SK-N-SH (cell line): ENCODE measurements at regions not wholly inside any gene's neighbourhood (a gene's known extent, or its start where the extent isn't known, plus 50 kb on each side); places are given as distances from the start of the nearest gene placed in this dataset.

Source experiments
- CTCF ChIA-PET: fragments of 300-600, 350-600 bp; formaldehyde crosslinking; extraction: SDS; loops from one replicate; lab custom pipeline; 2021; lab: Yijun Ruan, JAX
- POLR2A ChIA-PET: fragments of 350-600 bp; sonication (Branson Sonifier 250); formaldehyde crosslinking; extraction: SDS; loops from one replicate; lab custom pipeline; 2020; ENCODE audit warnings: antibody characterized with exemption, inconsistent platforms; lab: Yijun Ruan, JAX
- DNase-seq: peaks from one replicate; pipeline ENCODE4 v3.0.0; 2012
- H2AFZ ChIP-seq: fragments of 200-600 bp; sonication (generic); 2 replicates; pipeline ENCODE4 v1.8.1; 2016; ENCODE audit warnings: antibody characterized with exemption, mild to moderate bottlenecking, low read depth
- H3F3A ChIP-seq: fragments of 200-600 bp; sonication (generic); replicated peaks from 2 replicates; pipeline ENCODE3; 2016; ENCODE audit warnings: antibody characterized with exemption, mild to moderate bottlenecking; ENCODE audit not compliant: insufficient read depth
- H3K27ac ChIP-seq, 2 experiments: fragments of 200-500 bp in 1 of 2; fragments of 200-600 bp in 1 of 2; sonication (Bioruptor generic) in 1 of 2; sonication (generic), shearing (Covaris generic) in 1 of 2; 2 replicates each; pipeline versions ENCODE4 v1.5.1 to v1.6.1; 2014 to 2016; ENCODE audit warnings: low read depth in 2 of 2, inconsistent platforms in 1 of 2, low read length in 1 of 2, mild to moderate bottlenecking in 1 of 2, mixed read lengths in 1 of 2
- H3K27me3 ChIP-seq: fragments of 200-600 bp; sonication (generic), shearing (Covaris generic); 2 replicates; pipeline ENCODE4 v1.6.1; 2016; ENCODE audit warnings: mixed run types; ENCODE audit not compliant: insufficient read depth
- H3K36me3 ChIP-seq, 2 experiments: fragments of 200-500 bp in 1 of 2; fragments of 200-600 bp in 1 of 2; sonication (Bioruptor generic) in 1 of 2; sonication (generic) in 1 of 2; replicated peaks in 1 of 2; 2 replicates each; pipeline versions ENCODE3 to v1.5.1; 2014 to 2016; ENCODE audit warnings: low read length in 1 of 2, mild to moderate bottlenecking in 1 of 2; ENCODE audit not compliant: insufficient read depth in 2 of 2, control insufficient read depth in 1 of 2
- H3K4me1 ChIP-seq, 2 experiments: fragments of 200-500 bp in 1 of 2; fragments of 200-600 bp in 1 of 2; sonication (Bioruptor generic) in 1 of 2; sonication (generic), shearing (Covaris generic) in 1 of 2; 2 replicates each; pipeline versions ENCODE4 v1.5.1 to v1.6.1; 2014 to 2016; ENCODE audit warnings: low read depth in 1 of 2, low read length in 1 of 2, mixed run types in 1 of 2; ENCODE audit not compliant: insufficient read depth in 2 of 2, control insufficient read depth in 1 of 2
- H3K4me2 ChIP-seq: fragments of 200-600 bp; sonication (generic), shearing (Covaris generic); 2 replicates; pipeline ENCODE4 v1.6.1; 2017; ENCODE audit warnings: mixed run types
- H3K4me3 ChIP-seq, 2 experiments: fragments of 200-500 bp in 1 of 2; fragments of 200-600 bp in 1 of 2; sonication (Bioruptor generic) in 1 of 2; sonication (generic), shearing (Covaris generic) in 1 of 2; 2 replicates each; pipeline versions ENCODE4 v1.5.1 to v1.8.1; 2014 to 2016; ENCODE audit warnings: low read depth in 2 of 2, inconsistent platforms in 1 of 2, low read length in 1 of 2, mild to moderate bottlenecking in 1 of 2, mixed read lengths in 1 of 2, moderate library complexity in 1 of 2
- H3K79me2 ChIP-seq: fragments of 200-600 bp; sonication (generic); 2 replicates; pipeline ENCODE4 v1.8.1; 2017; ENCODE audit warnings: mild to moderate bottlenecking; ENCODE audit not compliant: insufficient read depth
- H3K9ac ChIP-seq: fragments of 200-600 bp; sonication (generic); 2 replicates; pipeline ENCODE4 v1.6.1; 2017; ENCODE audit warnings: mixed run types
- H3K9me2 ChIP-seq: fragments of 200-600 bp; sonication (generic); 2 replicates; pipeline ENCODE4 v1.6.1; 2017; ENCODE audit warnings: mixed run types
- H3K9me3 ChIP-seq: fragments of 200-600 bp; sonication (generic); 2 replicates; pipeline ENCODE4 v1.6.1; 2017; ENCODE audit warnings: mixed run types, mild to moderate bottlenecking, moderate library complexity
- H4K20me1 ChIP-seq: fragments of 200-600 bp; sonication (generic); 2 replicates; pipeline ENCODE4 v1.6.1; 2017; ENCODE audit warnings: mild to moderate bottlenecking, mixed run types; ENCODE audit not compliant: insufficient read depth
- CHD2 ChIP-seq: fragments of 150-350 bp; IDR thresholded peaks from 2 replicates; pipeline ENCODE4 v1.6.1; 2018; ENCODE audit warnings: low read length; ENCODE audit not compliant: partially characterized antibody
- ELF1 ChIP-seq: IDR thresholded peaks from 2 replicates; pipeline ENCODE4 v1.4.0; 2012
- EP300 ChIP-seq, 2 experiments: IDR thresholded peaks; 2 replicates each; pipeline versions ENCODE4 v1.4.0 to v1.6.1; 2012; ENCODE audit warnings: borderline replicate concordance in 1 of 2, low read depth in 1 of 2, low read length in 1 of 2
- EZH2phosphoT487 ChIP-seq: fragments of 200-600 bp; sonication (generic); IDR thresholded peaks from 2 replicates; pipeline ENCODE4 v1.6.1; 2017; ENCODE audit warnings: low read depth, mixed run types, mild to moderate bottlenecking, antibody characterized with exemption, moderate library complexity, borderline replicate concordance
- FOSL2 ChIP-seq: IDR thresholded peaks from 2 replicates; pipeline ENCODE4 v1.4.0; 2012; ENCODE audit warnings: low read depth, mild to moderate bottlenecking, moderate library complexity, borderline replicate concordance
- FOXJ3 ChIP-seq: sonication (generic); formaldehyde crosslinking; IDR thresholded peaks from 2 replicates; pipeline ENCODE4 v1.5.1; 2020; ENCODE audit warnings: mild to moderate bottlenecking, missing genetic modification reagents
- GATA2 ChIP-seq: sonication (generic); formaldehyde crosslinking; IDR thresholded peaks from 2 replicates; pipeline ENCODE4 v1.5.0; 2020; ENCODE audit warnings: mild to moderate bottlenecking, missing genetic modification reagents
- JUND ChIP-seq: IDR thresholded peaks from 2 replicates; pipeline ENCODE4 v1.4.0; 2012
- NFIC ChIP-seq: IDR thresholded peaks from 2 replicates; pipeline ENCODE4 v1.4.0; 2012; ENCODE audit warnings: borderline replicate concordance
- RCOR1 ChIP-seq: fragments of 150-350 bp; IDR thresholded peaks from 2 replicates; pipeline ENCODE4 v1.6.1; 2017; ENCODE audit warnings: antibody characterized with exemption, low read length
- RFX5 ChIP-seq: IDR thresholded peaks from 2 replicates; pipeline ENCODE4 v1.6.1; 2012; ENCODE audit warnings: mild to moderate bottlenecking, improper control_type of control experiment, low read length
- RXRA ChIP-seq: IDR thresholded peaks from 2 replicates; pipeline ENCODE4 v1.4.0; 2012; ENCODE audit warnings: low read depth, mild to moderate bottlenecking, borderline replicate concordance
- SIN3A ChIP-seq: IDR thresholded peaks from 2 replicates; pipeline ENCODE4 v1.6.1; 2012; ENCODE audit warnings: low read depth, mild to moderate bottlenecking, low read length, moderate library complexity, borderline replicate concordance
- WGBS: methylation state at CpG from one replicate; pipeline ENCODE4 v1.1.6; 2017; ENCODE audit warnings: low lambda C conversion rate; 5-methylcytosine and 5-hydroxymethylcytosine counted together
- TF ChIP-seq, protein P1 (sequence below): fragments of 150-350 bp; IDR thresholded peaks from 2 replicates; pipeline ENCODE4 v1.6.1; 2016; ENCODE audit warnings: mild to moderate bottlenecking, low read depth, low read length
- TF ChIP-seq, protein P2 (sequence below): IDR thresholded peaks from 2 replicates; pipeline ENCODE4; 2012

DNA sequence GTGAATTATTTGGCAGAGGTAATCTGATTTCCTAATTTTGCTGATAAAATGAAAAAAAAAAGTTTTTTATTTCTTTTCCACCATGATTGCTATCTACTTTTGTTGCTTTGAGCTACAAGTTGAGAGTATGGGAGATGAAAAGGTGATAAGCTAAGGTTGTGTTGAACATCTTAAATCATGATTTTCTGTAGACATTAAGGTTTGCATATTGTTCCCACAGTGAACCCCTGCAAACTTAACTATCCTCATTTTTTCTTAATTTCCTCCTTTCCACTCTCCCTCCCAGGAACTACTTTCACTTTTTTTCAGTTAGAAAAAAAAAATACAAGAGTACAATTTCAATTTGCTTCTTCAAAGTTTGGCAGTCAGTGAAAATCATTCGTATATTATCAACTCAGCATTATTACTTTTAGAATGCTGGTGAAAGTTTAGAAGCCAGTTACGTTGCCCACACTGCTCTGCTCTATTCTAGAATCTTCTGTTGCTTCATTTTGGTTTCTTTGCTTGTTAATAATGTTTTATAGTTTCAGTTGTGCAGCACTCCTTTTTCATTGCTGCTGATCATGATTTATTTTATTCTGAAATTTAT is 673.8 kb upstream of the CITED2 start (continued):
- no peak for TF ChIP-seq ELF1
- TF ChIP-seq, protein P1, sequence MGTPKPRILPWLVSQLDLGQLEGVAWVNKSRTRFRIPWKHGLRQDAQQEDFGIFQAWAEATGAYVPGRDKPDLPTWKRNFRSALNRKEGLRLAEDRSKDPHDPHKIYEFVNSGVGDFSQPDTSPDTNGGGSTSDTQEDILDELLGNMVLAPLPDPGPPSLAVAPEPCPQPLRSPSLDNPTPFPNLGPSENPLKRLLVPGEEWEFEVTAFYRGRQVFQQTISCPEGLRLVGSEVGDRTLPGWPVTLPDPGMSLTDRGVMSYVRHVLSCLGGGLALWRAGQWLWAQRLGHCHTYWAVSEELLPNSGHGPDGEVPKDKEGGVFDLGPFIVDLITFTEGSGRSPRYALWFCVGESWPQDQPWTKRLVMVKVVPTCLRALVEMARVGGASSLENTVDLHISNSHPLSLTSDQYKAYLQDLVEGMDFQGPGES = no peak

DNA sequence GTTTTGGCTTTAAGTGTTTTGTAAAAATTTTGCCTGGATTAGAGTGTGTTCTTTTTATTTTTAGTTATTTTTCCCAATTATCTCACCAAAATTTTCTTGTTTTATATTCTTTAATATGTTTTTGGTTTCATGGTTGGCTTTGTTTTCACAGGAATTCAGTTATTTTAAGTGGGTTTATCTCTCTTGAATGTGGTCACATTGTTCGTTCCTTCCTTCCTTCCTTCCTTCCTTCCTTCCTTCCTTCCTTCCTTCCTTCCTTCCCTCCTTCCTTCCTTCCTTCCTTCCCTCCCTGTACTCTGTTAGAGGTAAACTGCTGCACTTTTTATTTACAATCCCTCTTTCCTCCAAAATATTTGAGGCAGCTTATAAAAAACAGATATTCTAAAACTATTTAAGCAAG is 672.9 kb upstream of the CITED2 start:
- no peak overlapping the region for H3K27ac ChIP-seq
- ChIA-PET POLR2A (no interaction called here), CTCF (no interaction called here)
- no peak for TF ChIP-seq EZH2phosphoT487
- no peak for TF ChIP-seq NFIC
- no peak for TF ChIP-seq RFX5
- TF ChIP-seq EP300 (IDR thresholded peaks at IDR 0.05; ENCODE audit: borderline replicate concordance in 1 of 2, low read depth in 1 of 2, low read length in 1 of 2) = no peak
- TF ChIP-seq SIN3A = no peak
- no peak for TF ChIP-seq GATA2 (CRISPR knock-in tag)
- no peak for TF ChIP-seq ELF1
- TF ChIP-seq RXRA = no peak
- TF ChIP-seq FOSL2 = no peak
- no peak for TF ChIP-seq CHD2
- TF ChIP-seq RCOR1 = no peak
- TF ChIP-seq FOXJ3 (CRISPR knock-in tag) = no peak
- TF ChIP-seq, protein P2, sequence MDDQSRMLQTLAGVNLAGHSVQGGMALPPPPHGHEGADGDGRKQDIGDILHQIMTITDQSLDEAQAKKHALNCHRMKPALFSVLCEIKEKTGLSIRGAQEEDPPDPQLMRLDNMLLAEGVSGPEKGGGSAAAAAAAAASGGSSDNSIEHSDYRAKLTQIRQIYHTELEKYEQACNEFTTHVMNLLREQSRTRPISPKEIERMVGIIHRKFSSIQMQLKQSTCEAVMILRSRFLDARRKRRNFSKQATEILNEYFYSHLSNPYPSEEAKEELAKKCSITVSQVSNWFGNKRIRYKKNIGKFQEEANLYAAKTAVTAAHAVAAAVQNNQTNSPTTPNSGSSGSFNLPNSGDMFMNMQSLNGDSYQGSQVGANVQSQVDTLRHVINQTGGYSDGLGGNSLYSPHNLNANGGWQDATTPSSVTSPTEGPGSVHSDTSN = no peak
- TF ChIP-seq JUND = no peak
- no peaks in the 10 kb centered on the region for H3K27me3 ChIP-seq
- H3K9ac ChIP-seq = no peak overlapping the region
- H3K4me2 ChIP-seq = no peak overlapping the region
- no peak overlapping the region for H2AFZ ChIP-seq
- H4K20me1 ChIP-seq = no peaks in the 10 kb centered on the region
- H3K9me3 ChIP-seq = no peaks in the 10 kb centered on the region
- H3K9me2 ChIP-seq = no peaks in the 10 kb centered on the region
- no peak for DNase-seq
- no peaks in the 10 kb centered on the region for H3K79me2 ChIP-seq
- H3K36me3 ChIP-seq = no peaks in the 10 kb centered on the region
- H3F3A ChIP-seq = peaks cover 41% of the 10 kb centered on the region
- H3K4me3 ChIP-seq = no peak overlapping the region
- H3K4me1 ChIP-seq = peaks cover 29 to 60% of the 10 kb centered on the region in 2 experiments; a peak in 3 of 4 replicates
- WGBS = 75% methylated on average over 1 of the region's 1 CpG
